Endothelial cell of umbilical vein (primary cell): ENCODE measurements at regions not wholly inside any gene's neighbourhood (a gene's known extent, or its start where the extent isn't known, plus 50 kb on each side); places are given as distances from the start of the nearest gene placed in this dataset.

Experiments used
- BruUV-seq: library from RNA; stranded (reverse); fragments of 400-500 nt; replicated peaks from 2 replicates; lab custom pipeline; 2021; lab: Mats Ljungman, UMichigan
- CTCF ChIA-PET: fragments of 300-600, 350-600 bp; sonication (Branson Sonifier 250); formaldehyde crosslinking; loops from one replicate; lab custom pipeline; 2021; ENCODE audit warnings: antibody characterized with exemption, inconsistent platforms; lab: Charles Lee
- POLR2A ChIA-PET: fragments of 300-600, 350-600 bp; sonication (Branson Sonifier 250); formaldehyde crosslinking; loops from one replicate; lab custom pipeline; 2021; ENCODE audit warnings: antibody characterized with exemption, inconsistent platforms; lab: Charles Lee
- DNase-seq: peaks from one replicate; pipeline ENCODE4 v3.0.0-alpha.2; 2011; ENCODE audit warnings: low read depth, low spot score
- FAIRE-seq: peaks from 2 replicates; lab custom pipeline; 2011; peaks lifted over from hg19 to GRCh38; lab: Jason Lieb, UNC
- H2AFZ ChIP-seq: 2 replicates; pipeline ENCODE4 v1.6.0; 2012; ENCODE audit warnings: low read depth, low read length, control low read depth, inconsistent platforms
- H3K27ac ChIP-seq: 2 replicates; pipeline ENCODE4 v1.5.1; 2011; ENCODE audit warnings: low read depth, mild to moderate bottlenecking, control low read depth, low read length, moderate library complexity; ENCODE audit not compliant: insufficient read depth
- H3K27me3 ChIP-seq, 2 experiments: 2 replicates each; pipeline versions ENCODE4 v1.6.0 to v1.6.1; 2011; ENCODE audit warnings: low read length in 2 of 2, mixed read lengths in 1 of 2; ENCODE audit not compliant: control insufficient read depth in 2 of 2, insufficient read depth in 2 of 2
- H3K36me3 ChIP-seq, 2 experiments: 2 replicates in 1 of 2; 3 replicates in 1 of 2; pipeline ENCODE4 v1.5.1; 2011; ENCODE audit warnings: low read length in 2 of 2, mild to moderate bottlenecking in 1 of 2, moderate library complexity in 1 of 2; ENCODE audit not compliant: control insufficient read depth in 2 of 2, insufficient read depth in 2 of 2; ENCODE audit errors: extremely low read depth in 1 of 2
- H3K4me1 ChIP-seq: 3 replicates; pipeline ENCODE4 v1.5.1; 2011; ENCODE audit warnings: mild to moderate bottlenecking, low read length; ENCODE audit not compliant: control insufficient read depth, insufficient read depth; ENCODE audit errors: extremely low read depth
- H3K4me2 ChIP-seq: 2 replicates; pipeline ENCODE4 v1.6.1; 2011; ENCODE audit warnings: low read length, control low read depth, mixed read lengths; ENCODE audit not compliant: insufficient read depth
- H3K4me3 ChIP-seq, 3 experiments: fragments of 200-600 bp in 1 of 3; sonication (generic), shearing (Covaris generic) in 1 of 3; replicated peaks in 1 of 3; 2 replicates each; pipeline ENCODE4 v1.5.1; 2011 to 2016; ENCODE audit warnings: control low read depth in 3 of 3, low read length in 3 of 3, mild to moderate bottlenecking in 2 of 3, inconsistent platforms in 1 of 3, low read depth in 1 of 3, moderate library complexity in 1 of 3; ENCODE audit not compliant: insufficient read depth in 1 of 3
- H3K79me2 ChIP-seq: 2 replicates; pipeline ENCODE4 v1.6.0; 2012; ENCODE audit warnings: low read length, inconsistent platforms; ENCODE audit not compliant: control insufficient read depth, insufficient read depth
- H3K9ac ChIP-seq: replicated peaks from 2 replicates; pipeline ENCODE3; 2011; ENCODE audit warnings: low read length, control low read depth; ENCODE audit not compliant: insufficient read depth; ENCODE audit errors: extremely low read depth
- H3K9me1 ChIP-seq: replicated peaks from 3 replicates; pipeline ENCODE4 v1.6.0; 2011; ENCODE audit warnings: mild to moderate bottlenecking, low read length; ENCODE audit not compliant: control insufficient read depth, insufficient read depth; ENCODE audit errors: extremely low read depth
- H3K9me3 ChIP-seq: replicated peaks from 2 replicates; pipeline ENCODE4 v1.5.1; 2012; ENCODE audit warnings: low read length, inconsistent platforms; ENCODE audit not compliant: control insufficient read depth, insufficient read depth
- H4K20me1 ChIP-seq: replicated peaks from 2 replicates; pipeline ENCODE3; 2011; ENCODE audit warnings: mild to moderate bottlenecking, low read length; ENCODE audit not compliant: control insufficient read depth, insufficient read depth; ENCODE audit errors: extremely low read depth
- CTCF ChIP-seq, 2 donors: IDR thresholded peaks; 1 replicate in 1 of 2; 2 replicates in 1 of 2; pipeline ENCODE4 v1.5.1; 2011; ENCODE audit warnings: low read length in 2 of 2, mild to moderate bottlenecking in 2 of 2, moderate library complexity in 2 of 2, control low read depth in 1 of 2, inconsistent platforms in 1 of 2, low read depth in 1 of 2; ENCODE audit not compliant: insufficient read depth in 1 of 2; ENCODE audit errors: extremely low read depth in 1 of 2
- EZH2 ChIP-seq: IDR thresholded peaks from 2 replicates; pipeline ENCODE4 v1.6.1; 2012; ENCODE audit warnings: borderline replicate concordance, low read depth, mild to moderate bottlenecking, moderate library complexity, low read length, inconsistent platforms; ENCODE audit not compliant: severe bottlenecking
- FOS ChIP-seq: IDR thresholded peaks from 2 replicates; pipeline ENCODE4 v1.6.1; 2011; ENCODE audit warnings: mild to moderate bottlenecking, low read length, moderate library complexity, borderline replicate concordance; ENCODE audit not compliant: insufficient read depth
- GATA2 ChIP-seq: IDR thresholded peaks from 2 replicates; pipeline ENCODE4 v1.7.0; 2011; ENCODE audit warnings: low read depth, mild to moderate bottlenecking, moderate library complexity, mixed read lengths, low read length; ENCODE audit not compliant: insufficient read length, insufficient read depth
- JUN ChIP-seq: IDR thresholded peaks from 2 replicates; pipeline ENCODE4 v1.6.1; 2011; ENCODE audit warnings: borderline replicate concordance, low read depth; ENCODE audit not compliant: insufficient read length, insufficient read depth
- MYC ChIP-seq: IDR thresholded peaks from one replicate; pipeline ENCODE4 v1.6.1; 2011; ENCODE audit warnings: mild to moderate bottlenecking, low read depth, low read length
- POLR2A ChIP-seq: IDR thresholded peaks from 2 replicates; pipeline ENCODE4 v1.6.1; 2012; ENCODE audit warnings: low read depth, mild to moderate bottlenecking, control low read depth, low read length
- POLR2AphosphoS5 ChIP-seq: IDR thresholded peaks from 2 replicates; pipeline ENCODE4 v1.6.1; 2012; ENCODE audit warnings: low read depth, mild to moderate bottlenecking, control low read depth, low read length, moderate library complexity; ENCODE audit not compliant: insufficient read depth
- dilution Hi-C: fragments of 300-500 bp; cut with MboI; formaldehyde crosslinking; loops from one replicate; pipeline ENCODE4 v1.15.0; 2019; ENCODE audit warnings: low sequenced_read_pairs; ENCODE audit not compliant: extremely low pct_ligation_motif_present
- intact Hi-C: fragments of 100-400 bp; cut with micrococcal nuclease; formaldehyde crosslinking; loops from one replicate; pipeline ENCODE4 v1.10.0; 2022
- TF ChIP-seq, protein P1 (sequence below): IDR thresholded peaks from 2 replicates; pipeline ENCODE4 v1.6.1; 2011; ENCODE audit not compliant: insufficient read depth, insufficient read length

GRCh38 chr1:230496451-230496850 lies 70.3 kb upstream of the PGBD5 start:
- TF ChIP-seq EZH2 = no peak
- TF ChIP-seq POLR2AphosphoS5 = no peak
- no peak for TF ChIP-seq JUN
- no peak for TF ChIP-seq GATA2
- TF ChIP-seq CTCF (IDR thresholded peaks at IDR 0.05; ENCODE audit: extremely low read depth in 1 of 2, insufficient read depth in 1 of 2, low read depth in 1 of 2, low read length in 2 of 2) = no peak
- TF ChIP-seq MYC = no peak
- no peak for TF ChIP-seq POLR2A
- TF ChIP-seq, protein P1, sequence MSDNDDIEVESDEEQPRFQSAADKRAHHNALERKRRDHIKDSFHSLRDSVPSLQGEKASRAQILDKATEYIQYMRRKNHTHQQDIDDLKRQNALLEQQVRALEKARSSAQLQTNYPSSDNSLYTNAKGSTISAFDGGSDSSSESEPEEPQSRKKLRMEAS = no peak
- TF ChIP-seq FOS = no peak
- POLR2A ChIA-PET = no interaction called here
- DNase-seq (no peak), FAIRE-seq (no peak)
- no peaks in the 10 kb centered on the region for H3K79me2 ChIP-seq
- H3K27me3 ChIP-seq = no peaks in the 10 kb centered on the region
- H2AFZ ChIP-seq = no peak overlapping the region
- no peak overlapping the region for H3K4me2 ChIP-seq
- H3K4me1 ChIP-seq = no peaks in the 10 kb centered on the region
- no peak overlapping the region for H3K4me3 ChIP-seq
- no peak overlapping the region for H3K27ac ChIP-seq
- H3K9ac ChIP-seq = no peak overlapping the region
- no TSS peak for BruUV-seq
- H3K9me1 ChIP-seq = no peaks in the 10 kb centered on the region
- CTCF ChIA-PET = no interaction called here
- dilution Hi-C loops = no loop called here
- intact Hi-C loops = no loop called here
- no peaks in the 10 kb centered on the region for H3K9me3 ChIP-seq
- no peaks in the 10 kb centered on the region for H3K36me3 ChIP-seq
- H4K20me1 ChIP-seq = no peaks in the 10 kb centered on the region
